Upper lobe of left lung (tissue), 6 donors: ENCODE measurements at regions not wholly inside any gene's neighbourhood (a gene's known extent, or its start where the extent isn't known, plus 50 kb on each side); places are given as distances from the start of the nearest gene placed in this dataset.

Source experiments
- ATAC-seq, 2 donors: fragments of 200-7000 bp; cut with Tn5 transposase; one replicate each; pipeline ENCODE4 v1.9.1; 2022; ENCODE audit warnings: mild to moderate bottlenecking in 2 of 2, moderate library complexity in 2 of 2; ENCODE audit not compliant: low FRiP score in 2 of 2
- DNase-seq, 2 donors: peaks; one replicate each; pipeline ENCODE4 v3.0.0-alpha.2; 2019 to 2020
- H3K27ac ChIP-seq, 4 donors: fragments of 200-600 bp; sonication (generic); one replicate each; pipeline ENCODE4 v1.5.1; 2016 to 2019
- H3K27me3 ChIP-seq, 4 donors: fragments of 200-600 bp; sonication (generic); one replicate each; pipeline ENCODE4 v1.5.1; 2017 to 2019
- H3K36me3 ChIP-seq, 4 donors: fragments of 200-600 bp; sonication (generic); one replicate each; pipeline ENCODE4 v1.5.1; 2016 to 2019
- H3K4me1 ChIP-seq, 4 donors: fragments of 200-600 bp; sonication (generic); one replicate each; pipeline ENCODE4 v1.5.1; 2018 to 2019
- H3K4me3 ChIP-seq, 4 donors: fragments of 200-600 bp; sonication (generic); one replicate each; pipeline ENCODE4 v1.5.1; 2017 to 2019; ENCODE audit warnings: mild to moderate bottlenecking in 2 of 4, moderate library complexity in 1 of 4
- H3K9me3 ChIP-seq, 4 donors: fragments of 200-600 bp; sonication (generic); one replicate each; pipeline ENCODE4 v1.5.1; 2018 to 2019
- CTCF ChIP-seq, 6 experiments: fragments of 450-650 bp in 4 of 6; fragments of 200-600 bp in 2 of 6; sonication (generic) in 2 of 6; IDR thresholded peaks; one replicate each; pipeline ENCODE4 v1.5.1; 2016 to 2019; ENCODE audit warnings: antibody characterized with exemption in 6 of 6
- EP300 ChIP-seq, 4 donors: sonication (generic); formaldehyde crosslinking; IDR thresholded peaks; one replicate each; pipeline ENCODE4 v1.5.1; 2017; ENCODE audit warnings: antibody characterized with exemption in 4 of 4, control low read depth in 2 of 4
- POLR2A ChIP-seq, 4 donors: fragments of 450-650 bp; IDR thresholded peaks; one replicate each; pipeline ENCODE4 v1.5.1; 2016 to 2017; ENCODE audit warnings: antibody characterized with exemption in 4 of 4, mild to moderate bottlenecking in 2 of 4
- POLR2AphosphoS5 ChIP-seq, 2 donors: sonication (generic); formaldehyde crosslinking; IDR thresholded peaks; one replicate each; pipeline ENCODE4 v1.5.1; 2017; ENCODE audit warnings: antibody characterized with exemption in 2 of 2
- WGBS, 2 donors: methylation state at CpG; one replicate each; pipeline ENCODE4 v1.1.5; 2017 to 2018; 5-methylcytosine and 5-hydroxymethylcytosine counted together
- donor health status: DM: no; HTN: no; CAD: no; lungs with moderate emphysema.
- donor health status: DM: no; HTN: yes; CAD: no; lungs with severe emphysema.

- Histone ChIP-seq H3K27me3 (no peaks in the 10 kb centered on the region), H3K9me3 (no peaks in the 10 kb centered on the region), H3K27ac (no peak overlapping the region), H3K4me3 (no peak overlapping the region), H3K36me3 (no peaks in the 10 kb centered on the region), H3K4me1 (no peaks in the 10 kb centered on the region)
- no peak for ATAC-seq
- TF ChIP-seq CTCF (IDR thresholded peaks at IDR 0.05) (no peak), POLR2AphosphoS5 (IDR thresholded peaks at IDR 0.05) (no peak), POLR2A (IDR thresholded peaks at IDR 0.05) (no peak), EP300 (IDR thresholded peaks at IDR 0.05) (no peak)
- no peak for DNase-seq
- WGBS, 2 donors: 87 to 93% methylated on average over 2 of the region's 2 CpGs
These were observed 335.5 kb downstream of the GJA1 start for GRCh38 chr6:121770943-121771342.

GRCh38 chr6:121771937-121772720 is 336.7 kb downstream of the GJA1 start:
- 59 to 62% methylated on average over 4 of the region's 4 CpGs for whole genome bisulfite sequencing, 2 donors
- no peak for DNase-seq

GRCh38 chr6:121776054-121776453 is 340.6 kb downstream of the GJA1 start:
- WGBS, 2 donors: 93 to 95% methylated on average over 2 of the region's 2 CpGs
- Histone ChIP-seq H3K4me3 (no peak overlapping the region), H3K36me3 (no peaks in the 10 kb centered on the region), H3K4me1 (no peaks in the 10 kb centered on the region), H3K9me3 (peaks cover 0 to 7% (median 0%) of the 10 kb centered on the region in 4 donors), H3K27ac (no peak overlapping the region), H3K27me3 (no peaks in the 10 kb centered on the region)
- ATAC-seq (no peak), DNase-seq (no peak)
- TF ChIP-seq POLR2A (IDR thresholded peaks at IDR 0.05): no peak
- no peak for TF ChIP-seq CTCF (IDR thresholded peaks at IDR 0.05)
- TF ChIP-seq EP300 (IDR thresholded peaks at IDR 0.05): no peak
- TF ChIP-seq POLR2AphosphoS5 (IDR thresholded peaks at IDR 0.05): no peak

More at GRCh38 chr6:121771937-121772720, 336.7 kb downstream of the GJA1 start:
- H3K27me3 ChIP-seq: no peaks in the 10 kb centered on the region
- ATAC-seq: no peak
- no peaks in the 10 kb centered on the region for H3K36me3 ChIP-seq
- H3K27ac ChIP-seq: no peak overlapping the region
- H3K4me1 ChIP-seq: no peaks in the 10 kb centered on the region
- TF ChIP-seq POLR2A (IDR thresholded peaks at IDR 0.05) (no peak), POLR2AphosphoS5 (IDR thresholded peaks at IDR 0.05) (no peak), EP300 (IDR thresholded peaks at IDR 0.05) (no peak), CTCF (IDR thresholded peaks at IDR 0.05) (no peak)
- no peaks in the 10 kb centered on the region for H3K9me3 ChIP-seq
- H3K4me3 ChIP-seq: no peak overlapping the region

- H3K4me1 ChIP-seq: no peaks in the 10 kb centered on the region
- H3K36me3 ChIP-seq: no peaks in the 10 kb centered on the region
- peak overlapping the region in 1 of 4 donors; percentile 8 for H3K27ac ChIP-seq
- ATAC-seq: peak; percentile 51 to 91
- no peak for TF ChIP-seq POLR2A (IDR thresholded peaks at IDR 0.05)
- TF ChIP-seq POLR2AphosphoS5 (IDR thresholded peaks at IDR 0.05): no peak
- TF ChIP-seq EP300 (IDR thresholded peaks at IDR 0.05): no peak
- no peak for TF ChIP-seq CTCF (IDR thresholded peaks at IDR 0.05)
- H3K9me3 ChIP-seq: peaks cover 0 to 7% (median 0%) of the 10 kb centered on the region in 4 donors
- H3K4me3 ChIP-seq: no peak overlapping the region
- H3K27me3 ChIP-seq: no peaks in the 10 kb centered on the region
- 80 to 86% methylated on average over 3 of the region's 3 CpGs for WGBS, 2 donors
- DNase-seq: peak in 1 of 2 donors; percentile 89
These were observed 345.2 kb downstream of the GJA1 start for GRCh38 chr6:121780325-121781321.
